ENCODE measurements at regions not wholly inside any gene's neighbourhood (a gene's known extent, or its start where the extent isn't known, plus 50 kb on each side); places are given as distances from the start of the nearest gene placed in this dataset.

- intact Hi-C loops (cut with micrococcal nuclease; ENCODE audit: unreplicated experiment) (no loop called here), in situ Hi-C loops (cut with HindIII; ENCODE audit: extremely low pct_ligation_motif_present, low pct_unique_long_range_greater_than_20kb) (no loop called here)
- H3K79me2 ChIP-seq (ENCODE audit: insufficient read depth, low read length) = no peaks in the 10 kb centered on the region
- no peak overlapping the region for H3K4me2 ChIP-seq (ENCODE audit: low read depth, low read length)
- no peaks in the 10 kb centered on the region for H4K20me1 ChIP-seq (ENCODE audit: insufficient read depth, low read length)
- no peak overlapping the region for H3K9ac ChIP-seq (ENCODE audit: insufficient read depth, low read depth, low read length)
- no peak overlapping the region for H3K27ac ChIP-seq (ENCODE audit: extremely low read length, insufficient read depth, low read length)
- DNase-seq (ENCODE audit: low spot score) = no peak
- H2AFZ ChIP-seq (ENCODE audit: low read length) = no peak overlapping the region
- no peak for ATAC-seq
- no peaks in the 10 kb centered on the region for H3K36me3 ChIP-seq (replicated peaks in 1 of 2; ENCODE audit: control insufficient read depth in 1 of 2, insufficient read depth in 2 of 2, low read length in 2 of 2)
- ChIA-PET CTCF (ENCODE audit: low intra/inter-chr PET ratio, low total read pairs) (no interaction called here), POLR2A (no interaction called here)
- H3K4me3 ChIP-seq (replicated peaks in 1 of 3; ENCODE audit: insufficient read depth in 1 of 3, low read depth in 2 of 3, low read length in 3 of 3) = no peak overlapping the region
- no peak for FAIRE-seq
- no peaks in the 10 kb centered on the region for H3K27me3 ChIP-seq (ENCODE audit: control insufficient read depth in 1 of 2, insufficient read depth in 2 of 2, low read length in 2 of 2)
- WGBS (ENCODE audit: low lambda C conversion rate) = 31% methylated on average over 2 of the region's 2 CpGs
- TF ChIP-seq RAD51 (IDR thresholded peaks at IDR 0.05; ENCODE audit: borderline replicate concordance) (no peak), XRCC5 (optimal IDR thresholded peaks at IDR 0.05; ENCODE audit: low read length) (no peak), ZNF7 (CRISPR knock-in tag; IDR thresholded peaks at IDR 0.05) (no peak), TCF12 (IDR thresholded peaks at IDR 0.05) (no peak), TCF12 (CRISPR knock-in tag; IDR thresholded peaks at IDR 0.05) (no peak), TEF (CRISPR knock-in tag; IDR thresholded peaks at IDR 0.05) (no peak), GABPB1 (CRISPR knock-in tag; IDR thresholded peaks at IDR 0.05) (no peak), ZFY (CRISPR knock-in tag; IDR thresholded peaks at IDR 0.05) (no peak)
- H3K4me1 ChIP-seq (ENCODE audit: insufficient read depth, low read length) = no peaks in the 10 kb centered on the region
- H3K9me3 ChIP-seq (ENCODE audit: low read length) = no peaks in the 10 kb centered on the region
- BruUV-seq (replicated peaks) = no TSS peak
Observed at GRCh38 chr18:30254331-30254730, 788.2 kb downstream of the DSC3 start.

- Histone ChIP-seq H3K27ac (ENCODE audit: extremely low read length, insufficient read depth, low read length) (no peak overlapping the region), H2AFZ (ENCODE audit: low read length) (no peak overlapping the region), H3K27me3 (ENCODE audit: control insufficient read depth in 1 of 2, insufficient read depth in 2 of 2, low read length in 2 of 2) (no peaks in the 10 kb centered on the region), H3K4me3 (replicated peaks in 1 of 3; ENCODE audit: insufficient read depth in 1 of 3, low read depth in 2 of 3, low read length in 3 of 3) (no peak overlapping the region), H3K4me2 (ENCODE audit: low read depth, low read length) (no peak overlapping the region), H4K20me1 (ENCODE audit: insufficient read depth, low read length) (no peaks in the 10 kb centered on the region), H3K36me3 (replicated peaks in 1 of 2; ENCODE audit: control insufficient read depth in 1 of 2, insufficient read depth in 2 of 2, low read length in 2 of 2) (no peaks in the 10 kb centered on the region), H3K4me1 (ENCODE audit: insufficient read depth, low read length) (no peaks in the 10 kb centered on the region), H3K79me2 (ENCODE audit: insufficient read depth, low read length) (no peaks in the 10 kb centered on the region), H3K9ac (ENCODE audit: insufficient read depth, low read depth, low read length) (no peak overlapping the region), H3K9me3 (ENCODE audit: low read length) (no peaks in the 10 kb centered on the region)
- no TSS peak for BruUV-seq (replicated peaks)
- POLR2A ChIA-PET = no interaction called here
- in situ Hi-C loops (cut with HindIII; ENCODE audit: extremely low pct_ligation_motif_present, low pct_unique_long_range_greater_than_20kb) (no loop called here), intact Hi-C loops (cut with micrococcal nuclease; ENCODE audit: unreplicated experiment) (no loop called here)
- ATAC-seq (no peak), DNase-seq (ENCODE audit: low spot score) (no peak), FAIRE-seq (no peak)
- CTCF ChIA-PET (ENCODE audit: low intra/inter-chr PET ratio, low total read pairs) = no interaction called here
- TF ChIP-seq ZNF382 (CRISPR knock-in tag; IDR thresholded peaks at IDR 0.05; ENCODE audit: borderline replicate concordance) = no peak
- TF ChIP-seq ZNF749 (CRISPR knock-in tag; IDR thresholded peaks at IDR 0.05; ENCODE audit: borderline replicate concordance) = no peak
- TF ChIP-seq LRRFIP1 (CRISPR knock-in tag; conservative IDR thresholded peaks at IDR 0.05) = no peak
- TF ChIP-seq TFDP1 (CRISPR knock-in tag; IDR thresholded peaks at IDR 0.05; ENCODE audit: borderline replicate concordance) = no peak
- TF ChIP-seq ZFP82 (CRISPR knock-in tag; IDR thresholded peaks at IDR 0.05; ENCODE audit: borderline replicate concordance) = no peak
- no peak for TF ChIP-seq ONECUT2 (CRISPR knock-in tag; IDR thresholded peaks at IDR 0.05)
- no peak for TF ChIP-seq ZNF841 (CRISPR knock-in tag; IDR thresholded peaks at IDR 0.05; ENCODE audit: borderline replicate concordance)
Observed at GRCh38 chr18:30248056-30248455, 794.5 kb downstream of the DSC3 start.
